ENCODE measurements at regions not wholly inside any gene's neighbourhood (a gene's known extent, or its start where the extent isn't known, plus 50 kb on each side); places are given as distances from the start of the nearest gene placed in this dataset.

GRCh38 chr6:4401408-4402368 is 266.3 kb upstream of the ECI2 start:
- DNase-seq: no peak

- no peak for DNase-seq
Measured at GRCh38 chr6:4399656-4400055, 264.3 kb upstream of the ECI2 start.

GRCh38 chr6:4398791-4399190 is 263.4 kb upstream of the ECI2 start:
- no peak for DNase-seq

GRCh38 chr6:4397307-4397706 is 261.9 kb upstream of the ECI2 start:
- no peak for DNase-seq

GRCh38 chr6:4396044-4396443 is 260.7 kb upstream of the ECI2 start:
- DNase-seq: no peak

- DNase-seq: no peak
Measured at GRCh38 chr6:4395386-4395785, 260.0 kb upstream of the ECI2 start.

- DNase-seq: no peak
Measured at GRCh38 chr6:4394786-4395185, 259.4 kb upstream of the ECI2 start.

GRCh38 chr6:4388675-4389074 is 253.3 kb upstream of the ECI2 start:
- DNase-seq: no peak

GRCh38 chr6:4384656-4385055 is 249.3 kb upstream of the ECI2 start:
- DNase-seq: no peak

GRCh38 chr6:4383910-4384638 is 248.7 kb upstream of the ECI2 start:
- DNase-seq: no peak

- no peak for DNase-seq
Measured at GRCh38 chr6:4382362-4382853, 247.0 kb upstream of the ECI2 start.

GRCh38 chr6:4381381-4381780 is 246.0 kb upstream of the ECI2 start:
- DNase-seq: no peak

GRCh38 chr6:4380881-4381281 is 245.5 kb upstream of the ECI2 start:
- DNase-seq: no peak

- no peak for DNase-seq
Measured at GRCh38 chr6:4379958-4380357, 244.6 kb upstream of the ECI2 start.

- no peak for DNase-seq
Measured at GRCh38 chr6:4378319-4378996, 243.1 kb upstream of the ECI2 start.

- no peak for DNase-seq
Measured at GRCh38 chr6:4377603-4378002, 242.2 kb upstream of the ECI2 start.

- no peak for DNase-seq
Measured at GRCh38 chr6:4374216-4374615, 238.8 kb upstream of the ECI2 start.

- DNase-seq: no peak
Measured at GRCh38 chr6:4372866-4373265, 237.5 kb upstream of the ECI2 start.

GRCh38 chr6:4371207-4371921 is 236.0 kb upstream of the ECI2 start:
- no peak for DNase-seq

GRCh38 chr6:4370066-4370465 is 234.7 kb upstream of the ECI2 start:
- DNase-seq: no peak

GRCh38 chr6:4369616-4370015 is 234.2 kb upstream of the ECI2 start:
- DNase-seq: no peak

- DNase-seq: no peak
Measured at GRCh38 chr6:4368649-4369048, 233.3 kb upstream of the ECI2 start.

- no peak for DNase-seq
Measured at GRCh38 chr6:4367643-4368042, 232.3 kb upstream of the ECI2 start.

Data from stimulated activated CD4-positive, alpha-beta T cell treated with anti-CD3 and anti-CD28 coated beads, Interleukin-4, amount 100 ng/mL, for 4 hours (primary cell).